ENCODE measurements at regions not wholly inside any gene's neighbourhood (a gene's known extent, or its start where the extent isn't known, plus 50 kb on each side); places are given as distances from the start of the nearest gene placed in this dataset.

- no peak for TF ChIP-seq REST (IDR thresholded peaks at IDR 0.05; ENCODE audit: insufficient read depth in 1 of 2, low read depth in 2 of 2, low read length in 1 of 2)
- TF ChIP-seq CTCF (IDR thresholded peaks at IDR 0.05), result no peak
- no peak for TF ChIP-seq POLR2AphosphoS5 (IDR thresholded peaks at IDR 0.05; ENCODE audit: low read depth, low read length)
Measured at GRCh38 chr14:85243321-85243720, 286.6 kb upstream of the FLRT2 start.
